Right lobe of liver (tissue), 6 donors: ENCODE measurements at regions not wholly inside any gene's neighbourhood (a gene's known extent, or its start where the extent isn't known, plus 50 kb on each side); places are given as distances from the start of the nearest gene placed in this dataset.

Experiments
- ATAC-seq, 4 donors: fragments of 200-7000 bp; cut with Tn5 transposase; one replicate each; pipeline ENCODE4 v1.9.1; 2020; ENCODE audit warnings: mild to moderate bottlenecking in 4 of 4, moderate library complexity in 4 of 4
- DNase-seq, 3 donors: peaks; one replicate each; pipeline ENCODE4 v3.0.0-alpha.2; 2020
- H3K27ac ChIP-seq, 3 donors: fragments of 200-600 bp; one replicate each; pipeline ENCODE4 v1.8.0; 2022
- H3K27me3 ChIP-seq, 2 donors: fragments of 200-600 bp; one replicate each; pipeline ENCODE4 v1.8.0; 2022
- H3K36me3 ChIP-seq, 4 donors: fragments of 200-600 bp; sonication (generic) in 1 of 4; one replicate each; pipeline versions ENCODE4 v1.5.1 to v1.8.0; 2017 to 2022; ENCODE audit warnings: control low read depth in 1 of 4
- H3K4me1 ChIP-seq, 4 donors: fragments of 200-600 bp; sonication (generic) in 1 of 4; one replicate each; pipeline versions ENCODE4 v1.5.1 to v1.8.0; 2017 to 2022; ENCODE audit warnings: control low read depth in 1 of 4
- H3K4me3 ChIP-seq, 3 donors: fragments of 200-600 bp; one replicate each; pipeline ENCODE4 v1.8.0; 2022
- H3K9me3 ChIP-seq, 4 donors: fragments of 200-600 bp; sonication (generic) in 1 of 4; one replicate each; pipeline versions ENCODE4 v1.5.1 to v1.8.0; 2017 to 2022; ENCODE audit warnings: control low read depth in 1 of 4
- POLR2A ChIP-seq: fragments of 450-650 bp; IDR thresholded peaks from one replicate; pipeline ENCODE4 v1.6.1; 2017; ENCODE audit warnings: antibody characterized with exemption, mild to moderate bottlenecking
- WGBS: methylation state at CpG from one replicate; pipeline ENCODE4 v1.1.6; 2018; ENCODE audit warnings: low coverage, low lambda C conversion rate; ENCODE audit not compliant: insufficient coverage; ENCODE audit errors: missing lambda C conversion rate; 5-methylcytosine and 5-hydroxymethylcytosine counted together
- intact Hi-C, 2 donors: fragments of 100-400 bp; cut with DNase I; formaldehyde crosslinking; loops; one replicate each; pipeline versions ENCODE4 v1.11.2 to v1.14.1; 2022
- TF ChIP-seq, protein P1 (sequence below), 4 donors: fragments of 200-600 bp in 3 of 4; fragments of 450-650 bp in 1 of 4; IDR thresholded peaks; one replicate each; pipeline versions ENCODE4 v1.5.1 to v1.8.0; 2016 to 2022; ENCODE audit warnings: antibody characterized with exemption in 4 of 4, mild to moderate bottlenecking in 2 of 4
- donor health status: DM: no; HTN: yes; CAD: no.
- donor health status: DM: no; HTN: no; CAD: no.
- donor health status: DM: no; HTN: no; CAD: no.
- donor health status: DM: no; HTN: yes; CAD: no.
- donor health status: DM: no; HTN: yes; CAD: no.

GRCh38 chrY:12517338-12517737 lies 183.7 kb upstream of the USP9Y start:
- ATAC-seq (no peak), DNase-seq (no peak)
- no CpG with 5 or more reads among the region's 1 CpG for WGBS
- Histone ChIP-seq H3K4me3 (no peak overlapping the region), H3K4me1 (no peaks in the 10 kb centered on the region), H3K27me3 (no peaks in the 10 kb centered on the region), H3K27ac (no peak overlapping the region), H3K9me3 (no peaks in the 10 kb centered on the region), H3K36me3 (no peaks in the 10 kb centered on the region)
- intact Hi-C loops: no loop called here
- TF ChIP-seq, protein P1, sequence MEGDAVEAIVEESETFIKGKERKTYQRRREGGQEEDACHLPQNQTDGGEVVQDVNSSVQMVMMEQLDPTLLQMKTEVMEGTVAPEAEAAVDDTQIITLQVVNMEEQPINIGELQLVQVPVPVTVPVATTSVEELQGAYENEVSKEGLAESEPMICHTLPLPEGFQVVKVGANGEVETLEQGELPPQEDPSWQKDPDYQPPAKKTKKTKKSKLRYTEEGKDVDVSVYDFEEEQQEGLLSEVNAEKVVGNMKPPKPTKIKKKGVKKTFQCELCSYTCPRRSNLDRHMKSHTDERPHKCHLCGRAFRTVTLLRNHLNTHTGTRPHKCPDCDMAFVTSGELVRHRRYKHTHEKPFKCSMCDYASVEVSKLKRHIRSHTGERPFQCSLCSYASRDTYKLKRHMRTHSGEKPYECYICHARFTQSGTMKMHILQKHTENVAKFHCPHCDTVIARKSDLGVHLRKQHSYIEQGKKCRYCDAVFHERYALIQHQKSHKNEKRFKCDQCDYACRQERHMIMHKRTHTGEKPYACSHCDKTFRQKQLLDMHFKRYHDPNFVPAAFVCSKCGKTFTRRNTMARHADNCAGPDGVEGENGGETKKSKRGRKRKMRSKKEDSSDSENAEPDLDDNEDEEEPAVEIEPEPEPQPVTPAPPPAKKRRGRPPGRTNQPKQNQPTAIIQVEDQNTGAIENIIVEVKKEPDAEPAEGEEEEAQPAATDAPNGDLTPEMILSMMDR (IDR thresholded peaks at IDR 0.05): no peak
- TF ChIP-seq POLR2A: no peak

DNA sequence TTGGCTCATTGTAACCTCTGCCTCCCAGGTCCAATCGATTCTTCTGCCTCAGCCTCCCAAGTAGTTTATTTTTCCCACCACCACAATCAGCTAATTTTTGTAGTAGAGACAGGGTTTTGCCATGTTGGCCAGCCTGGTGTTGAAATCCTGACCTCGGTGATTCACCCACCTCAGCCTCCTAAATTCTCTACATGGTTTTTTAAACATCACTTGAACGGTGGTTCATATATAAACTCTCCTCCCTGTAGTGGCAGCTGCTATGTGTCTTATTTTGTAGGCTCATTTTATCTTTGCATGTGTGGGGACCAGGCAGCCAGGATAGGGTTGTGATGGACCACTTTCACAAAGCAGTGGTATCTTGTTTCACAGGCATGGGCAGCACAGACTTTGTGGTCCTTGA lies 175.8 kb upstream of the USP9Y start:
- intact Hi-C loops: no loop called here
- ATAC-seq (no peak), DNase-seq (no peak)
- TF ChIP-seq, protein P1 (IDR thresholded peaks at IDR 0.05): no peak
- TF ChIP-seq POLR2A: no peak
- no peaks in the 10 kb centered on the region for H3K27me3 ChIP-seq
- no peaks in the 10 kb centered on the region for H3K4me1 ChIP-seq
- H3K4me3 ChIP-seq: no peak overlapping the region
- H3K27ac ChIP-seq: no peak overlapping the region
- no peaks in the 10 kb centered on the region for H3K36me3 ChIP-seq
- no peaks in the 10 kb centered on the region for H3K9me3 ChIP-seq
- WGBS: no CpG with 5 or more reads among the region's 3 CpGs

- H3K4me1 ChIP-seq: no peaks in the 10 kb centered on the region
- H3K27ac ChIP-seq: no peak overlapping the region
- no peak overlapping the region for H3K4me3 ChIP-seq
- ATAC-seq: no peak
- no peak for TF ChIP-seq POLR2A
- TF ChIP-seq, protein P1 (IDR thresholded peaks at IDR 0.05): no peak
- DNase-seq: no peak
- no CpG with 5 or more reads among the region's 4 CpGs for WGBS
- H3K36me3 ChIP-seq: no peaks in the 10 kb centered on the region
- intact Hi-C loops: no loop called here
- H3K27me3 ChIP-seq: no peaks in the 10 kb centered on the region
- no peaks in the 10 kb centered on the region for H3K9me3 ChIP-seq
Observed at GRCh38 chrY:12526362-12527063, 174.5 kb upstream of the USP9Y start.

GRCh38 chrY:12537226-12537854 lies 163.7 kb upstream of the USP9Y start:
- intact Hi-C loops: no loop called here
- no peak overlapping the region for H3K4me3 ChIP-seq
- H3K4me1 ChIP-seq: no peaks in the 10 kb centered on the region
- peak in 1 of 3 donors; percentile 43 for DNase-seq
- H3K36me3 ChIP-seq: no peaks in the 10 kb centered on the region
- WGBS: no CpG with 5 or more reads among the region's 46 CpGs
- TF ChIP-seq, protein P1 (IDR thresholded peaks at IDR 0.05): no peak
- TF ChIP-seq POLR2A: no peak
- H3K27me3 ChIP-seq: no peaks in the 10 kb centered on the region
- H3K9me3 ChIP-seq: no peaks in the 10 kb centered on the region
- ATAC-seq: peak in 1 of 4 donors; percentile 62
- H3K27ac ChIP-seq: no peak overlapping the region
